Adrenal gland (tissue), 9 donors: ENCODE measurements at regions not wholly inside any gene's neighbourhood (a gene's known extent, or its start where the extent isn't known, plus 50 kb on each side); places are given as distances from the start of the nearest gene placed in this dataset.

ENCODE experiments used
- DNase-seq, 7 donors: peaks; one replicate each; pipeline ENCODE4 v3.0.0-alpha.2; 2019 to 2020
- H3K27ac ChIP-seq, 5 donors: fragments of 200-600 bp; sonication (generic) in 4 of 5; 1 replicate in 3 of 5; 2 replicates in 2 of 5; pipeline versions ENCODE4 v1.5.1 to v1.8.0; 2016 to 2020; ENCODE audit warnings: mild to moderate bottlenecking in 1 of 5
- H3K27me3 ChIP-seq: fragments of 200-600 bp; 2 replicates; pipeline ENCODE4 v1.8.0; 2021
- H3K36me3 ChIP-seq, 2 donors: fragments of 200-600 bp; replicated peaks in 1 of 2; 1 replicate in 1 of 2; 2 replicates in 1 of 2; pipeline versions ENCODE4 v1.5.1 to v1.8.0; 2018 to 2022
- H3K4me1 ChIP-seq, 2 donors: fragments of 200-600 bp; replicated peaks in 1 of 2; 1 replicate in 1 of 2; 2 replicates in 1 of 2; pipeline versions ENCODE4 v1.5.1 to v1.8.0; 2018 to 2021
- H3K4me3 ChIP-seq, 4 donors: fragments of 200-600 bp; sonication (generic) in 3 of 4; one replicate each; pipeline ENCODE4 v1.5.1; 2016 to 2018
- H3K9me3 ChIP-seq, 3 donors: fragments of 200-600 bp; sonication (generic) in 1 of 3; replicated peaks in 1 of 3; 1 replicate in 2 of 3; 2 replicates in 1 of 3; pipeline versions ENCODE4 v1.5.1 to v1.8.0; 2016 to 2021
- CTCF ChIP-seq, 6 experiments: fragments of 450-650 bp in 4 of 6; fragments of 200-600 bp in 2 of 6; sonication (generic) in 1 of 6; IDR thresholded peaks; 1 replicate in 5 of 6; 2 replicates in 1 of 6; pipeline versions ENCODE4 v1.5.1 to v1.8.0; 2016 to 2021; ENCODE audit warnings: antibody characterized with exemption in 6 of 6, mild to moderate bottlenecking in 2 of 6, moderate library complexity in 1 of 6
- POLR2A ChIP-seq, 2 donors: fragments of 450-650 bp; IDR thresholded peaks; one replicate each; pipeline ENCODE4 v1.6.1; 2017; ENCODE audit warnings: antibody characterized with exemption in 2 of 2, mild to moderate bottlenecking in 2 of 2, moderate library complexity in 1 of 2
- WGBS, 4 donors: extraction: QIAGEN DNeasy Blood & Tissue Kit in 2 of 4; methylation state at CpG; one replicate each; pipeline versions ENCODE4 v1.1.5 to v1.1.7; 2013 to 2017; 5-methylcytosine and 5-hydroxymethylcytosine counted together
- intact Hi-C, 2 donors: fragments of 100-400 bp; cut with DNase I; formaldehyde crosslinking; loops; one replicate each; pipeline versions ENCODE4 v1.14.1 to v1.15.0; 2022 to 2023
- donor health status: healthy with polysubstance abuse.
- donor health status: Bipolar disorder and iron deficiency.
- donor health status: DM: yes; HTN: yes; CAD: no.
- donor health status: DM: no; HTN: no; CAD: no.
- donor health status: DM: no; HTN: no; CAD: no.

- no peak overlapping the region for H3K27ac ChIP-seq
- H3K36me3 ChIP-seq: no peaks in the 10 kb centered on the region
- intact Hi-C loops: no loop called here
- H3K4me3 ChIP-seq: no peak overlapping the region
- DNase-seq: no peak
- no peak for TF ChIP-seq CTCF (IDR thresholded peaks at IDR 0.05)
- TF ChIP-seq POLR2A (IDR thresholded peaks at IDR 0.05): no peak
- H3K9me3 ChIP-seq: no peaks in the 10 kb centered on the region
- 67 to 75% (median 75%) methylated on average over 4 of the region's 4 CpGs for WGBS, 4 donors
- no peaks in the 10 kb centered on the region for H3K4me1 ChIP-seq
- no peaks in the 10 kb centered on the region for H3K27me3 ChIP-seq
Observed at GRCh38 chr10:84999929-85000328, 671.5 kb downstream of the CCSER2 start.

GRCh38 chr10:85003083-85003482 lies 674.7 kb downstream of the CCSER2 start:
- no peaks in the 10 kb centered on the region for H3K4me1 ChIP-seq
- DNase-seq: no peak
- WGBS, 4 donors: 20 to 38% (median 33%) methylated on average over 1 of the region's 1 CpG
- no peaks in the 10 kb centered on the region for H3K9me3 ChIP-seq
- H3K4me3 ChIP-seq: no peak overlapping the region
- H3K36me3 ChIP-seq: no peaks in the 10 kb centered on the region
- intact Hi-C loops: no loop called here
- H3K27ac ChIP-seq: no peak overlapping the region
- H3K27me3 ChIP-seq: no peaks in the 10 kb centered on the region
- TF ChIP-seq CTCF (IDR thresholded peaks at IDR 0.05): no peak
- TF ChIP-seq POLR2A (IDR thresholded peaks at IDR 0.05): no peak

- Histone ChIP-seq H3K36me3 (no peaks in the 10 kb centered on the region), H3K27me3 (no peaks in the 10 kb centered on the region), H3K4me3 (no peak overlapping the region), H3K27ac (no peak overlapping the region), H3K9me3 (no peaks in the 10 kb centered on the region), H3K4me1 (no peaks in the 10 kb centered on the region)
- no peak for DNase-seq
- WGBS, 4 donors: 62 to 81% (median 71%) methylated on average over 6 of the region's 6 CpGs
- TF ChIP-seq CTCF (IDR thresholded peaks at IDR 0.05) (no peak), POLR2A (IDR thresholded peaks at IDR 0.05) (no peak)
- intact Hi-C loops: no loop called here
Observed at GRCh38 chr10:85008488-85009184, 680.2 kb downstream of the CCSER2 start.

DNA sequence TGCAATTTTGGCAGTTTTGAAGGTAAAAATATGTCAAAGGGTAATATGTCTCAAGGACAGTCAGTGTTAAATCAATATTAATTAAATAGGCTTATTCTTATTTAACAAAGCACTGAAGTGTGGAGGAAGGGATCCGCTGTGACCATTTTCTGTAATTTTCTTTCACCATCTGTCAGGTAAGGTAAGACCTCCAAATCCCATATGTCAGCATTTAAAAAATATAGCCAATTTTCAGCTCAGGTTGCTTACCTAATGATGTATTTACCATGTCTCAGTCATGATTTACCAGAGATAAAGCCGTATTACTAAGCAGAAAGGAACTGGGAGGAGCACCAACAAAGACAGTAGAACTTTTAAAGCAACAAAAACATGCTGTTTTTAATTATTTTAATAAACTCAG lies 683.9 kb downstream of the CCSER2 start:
- H3K36me3 ChIP-seq: no peaks in the 10 kb centered on the region
- TF ChIP-seq POLR2A (IDR thresholded peaks at IDR 0.05): no peak
- no peak for TF ChIP-seq CTCF (IDR thresholded peaks at IDR 0.05)
- H3K4me3 ChIP-seq: no peak overlapping the region
- no peaks in the 10 kb centered on the region for H3K27me3 ChIP-seq
- no peak overlapping the region for H3K27ac ChIP-seq
- H3K4me1 ChIP-seq: no peaks in the 10 kb centered on the region
- intact Hi-C loops: no loop called here
- H3K9me3 ChIP-seq: no peaks in the 10 kb centered on the region
- WGBS, 4 donors: 71 to 80% (median 75%) methylated on average over 2 of the region's 2 CpGs
- DNase-seq: no peak
